ENCODE measurements at regions not wholly inside any gene's neighbourhood (a gene's known extent, or its start where the extent isn't known, plus 50 kb on each side); places are given as distances from the start of the nearest gene placed in this dataset.
"Not testable (repeated sequence)": the region's sequence is repeated elsewhere in the genome, so short reads cannot be mapped to it uniquely, and the experiment has no call there.

DNA sequence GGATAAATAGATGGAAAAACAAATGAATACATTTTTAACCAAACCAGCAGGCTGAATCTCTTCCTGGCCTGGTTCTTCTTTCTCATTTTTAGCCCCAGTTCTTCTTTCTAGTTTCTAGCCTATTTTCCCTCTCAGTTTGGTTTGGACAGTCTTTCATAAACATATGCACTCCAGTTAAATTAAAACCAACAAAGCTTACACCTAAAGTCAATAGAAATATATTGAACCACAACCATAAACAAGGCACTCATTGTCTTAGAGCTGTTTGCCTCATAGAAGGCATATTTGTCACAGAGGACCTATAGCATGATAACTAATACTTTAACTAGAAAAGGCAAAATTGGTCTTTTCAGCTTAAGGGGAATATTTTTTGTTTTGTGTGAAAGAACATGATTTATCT is 638.3 kb downstream of the NR2F1-AS1 start:
- no peak overlapping the region for H3K4me3 ChIP-seq
- TF ChIP-seq POLR2A (IDR thresholded peaks at IDR 0.05): no peak
- TF ChIP-seq, protein P1, sequence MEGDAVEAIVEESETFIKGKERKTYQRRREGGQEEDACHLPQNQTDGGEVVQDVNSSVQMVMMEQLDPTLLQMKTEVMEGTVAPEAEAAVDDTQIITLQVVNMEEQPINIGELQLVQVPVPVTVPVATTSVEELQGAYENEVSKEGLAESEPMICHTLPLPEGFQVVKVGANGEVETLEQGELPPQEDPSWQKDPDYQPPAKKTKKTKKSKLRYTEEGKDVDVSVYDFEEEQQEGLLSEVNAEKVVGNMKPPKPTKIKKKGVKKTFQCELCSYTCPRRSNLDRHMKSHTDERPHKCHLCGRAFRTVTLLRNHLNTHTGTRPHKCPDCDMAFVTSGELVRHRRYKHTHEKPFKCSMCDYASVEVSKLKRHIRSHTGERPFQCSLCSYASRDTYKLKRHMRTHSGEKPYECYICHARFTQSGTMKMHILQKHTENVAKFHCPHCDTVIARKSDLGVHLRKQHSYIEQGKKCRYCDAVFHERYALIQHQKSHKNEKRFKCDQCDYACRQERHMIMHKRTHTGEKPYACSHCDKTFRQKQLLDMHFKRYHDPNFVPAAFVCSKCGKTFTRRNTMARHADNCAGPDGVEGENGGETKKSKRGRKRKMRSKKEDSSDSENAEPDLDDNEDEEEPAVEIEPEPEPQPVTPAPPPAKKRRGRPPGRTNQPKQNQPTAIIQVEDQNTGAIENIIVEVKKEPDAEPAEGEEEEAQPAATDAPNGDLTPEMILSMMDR (IDR thresholded peaks at IDR 0.05): no peak
- TF ChIP-seq EP300 (IDR thresholded peaks at IDR 0.05): no peak
- no peaks in the 10 kb centered on the region for H3K27me3 ChIP-seq
- intact Hi-C loops (cut with DNase I): no loop called here
- no peak for DNase-seq
- no peak overlapping the region for H3K27ac ChIP-seq
- H3K9me3 ChIP-seq: no peaks in the 10 kb centered on the region
- no peaks in the 10 kb centered on the region for H3K36me3 ChIP-seq
- peaks cover 3% of the 10 kb centered on the region for H3K4me1 ChIP-seq (ENCODE audit: insufficient read depth)

DNA sequence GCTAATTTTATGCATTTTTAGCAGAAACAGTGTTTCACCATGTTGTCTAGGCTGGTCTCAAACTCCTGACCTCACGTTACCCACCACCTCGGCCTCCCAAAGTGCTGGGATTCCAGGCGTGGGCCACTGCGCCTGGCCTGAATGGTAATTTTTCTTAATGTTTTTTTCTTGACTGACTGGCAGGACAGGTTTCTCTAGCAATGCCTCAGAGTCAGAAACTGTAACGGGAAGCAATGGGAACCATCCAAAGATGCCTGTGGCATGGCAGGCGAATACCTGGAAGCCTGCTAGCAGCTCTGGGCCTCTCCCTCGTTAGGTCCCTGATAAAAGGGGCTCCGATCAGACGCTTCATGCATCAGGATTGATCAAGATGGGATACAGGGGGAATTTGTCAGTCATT is 639.2 kb downstream of the NR2F1-AS1 start:
- H3K36me3 ChIP-seq: no peaks in the 10 kb centered on the region
- TF ChIP-seq POLR2A (IDR thresholded peaks at IDR 0.05): no peak
- H3K27ac ChIP-seq: no peak overlapping the region
- intact Hi-C loops (cut with DNase I): no loop called here
- no peak overlapping the region for H3K4me3 ChIP-seq
- peaks cover 3% of the 10 kb centered on the region for H3K4me1 ChIP-seq (ENCODE audit: insufficient read depth)
- no peak for DNase-seq
- WGBS, 3 donors: 97 to 98% (median 98%) methylated on average over 9 of the region's 9 CpGs
- H3K9me3 ChIP-seq: no peaks in the 10 kb centered on the region
- H3K27me3 ChIP-seq: no peaks in the 10 kb centered on the region

DNA sequence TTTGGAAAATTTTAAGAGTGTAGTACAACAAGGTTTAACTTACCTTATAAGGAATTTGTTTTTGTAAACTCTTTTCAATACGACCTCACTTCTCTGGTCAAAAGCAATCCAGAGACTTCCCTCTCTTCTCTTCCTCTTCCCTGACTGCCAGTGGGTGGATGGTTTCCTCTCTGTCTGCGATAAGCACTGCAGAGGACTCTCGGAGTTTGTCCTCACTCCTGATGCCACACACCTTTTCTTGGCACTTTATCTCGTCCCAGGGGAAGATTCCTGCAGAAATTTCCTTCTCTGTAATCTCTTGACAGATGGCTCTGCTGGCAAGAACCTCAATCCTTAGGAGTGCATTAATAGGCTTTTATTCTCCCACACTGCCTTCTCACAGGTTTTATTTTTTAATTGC is 641.6 kb downstream of the NR2F1-AS1 start:
- 2 to 7% (median 4%) methylated on average over 4 of the region's 4 CpGs for WGBS, 3 donors
- no peak overlapping the region for H3K4me3 ChIP-seq
- intact Hi-C loops (cut with DNase I): no loop called here
- DNase-seq: no peak
- H3K27ac ChIP-seq: no peak overlapping the region
- H3K36me3 ChIP-seq: no peaks in the 10 kb centered on the region
- no peaks in the 10 kb centered on the region for H3K27me3 ChIP-seq
- peaks cover 2% of the 10 kb centered on the region for H3K4me1 ChIP-seq (ENCODE audit: insufficient read depth)
- H3K9me3 ChIP-seq: no peaks in the 10 kb centered on the region
- TF ChIP-seq POLR2A (IDR thresholded peaks at IDR 0.05): no peak
- no peak for TF ChIP-seq EP300 (IDR thresholded peaks at IDR 0.05)

DNA sequence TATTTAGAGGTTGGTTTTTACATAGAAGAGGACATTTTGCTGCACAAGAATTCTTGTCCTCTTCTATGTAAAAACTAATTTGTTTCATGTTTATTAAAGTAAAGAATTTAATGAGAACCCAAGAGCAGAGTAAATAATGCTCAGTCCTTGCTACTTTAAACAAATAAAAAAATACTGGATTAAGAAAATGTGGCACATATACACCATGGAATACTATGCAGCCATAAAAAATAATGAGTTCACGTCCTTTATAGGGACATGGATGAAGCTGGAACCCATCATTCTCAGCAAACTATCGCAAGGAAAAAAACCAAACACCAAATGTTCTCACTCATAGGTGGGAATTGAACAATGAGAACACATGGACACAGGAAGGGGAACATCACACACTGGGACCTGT is 643.6 kb downstream of the NR2F1-AS1 start:
- H3K27me3 ChIP-seq; DNase-seq; intact Hi-C loops (cut with DNase I); H3K36me3 ChIP-seq; H3K4me1 ChIP-seq (ENCODE audit: insufficient read depth); H3K27ac ChIP-seq; H3K4me3 ChIP-seq; H3K9me3 ChIP-seq: not testable (repeated sequence)
- 71 to 92% (median 80%) methylated on average over 2 of the region's 2 CpGs for WGBS, 3 donors

DNA sequence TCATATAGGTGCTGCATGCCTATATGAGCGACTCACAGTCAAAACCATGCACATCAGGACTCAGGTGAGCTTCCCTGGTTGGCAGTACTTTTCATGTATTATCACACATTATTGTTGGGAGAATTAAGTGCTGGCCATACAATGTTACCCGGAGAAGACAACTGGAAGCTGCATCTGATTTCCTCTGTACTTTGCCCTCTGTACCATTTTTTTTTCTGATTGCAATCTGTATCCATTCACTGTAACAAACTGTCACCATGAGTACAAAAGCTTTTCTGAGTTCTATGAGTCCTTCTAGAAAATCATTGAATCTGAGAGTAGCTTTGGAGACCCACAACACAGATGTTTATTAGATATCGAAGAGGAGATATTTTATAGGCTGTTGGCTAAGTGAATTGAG is 651.0 kb downstream of the NR2F1-AS1 start:
- intact Hi-C loops (cut with DNase I): no loop called here
- Histone ChIP-seq H3K27me3 (no peaks in the 10 kb centered on the region), H3K36me3 (no peaks in the 10 kb centered on the region), H3K4me3 (no peak overlapping the region), H3K27ac (no peak overlapping the region), H3K4me1 (ENCODE audit: insufficient read depth) (no peaks in the 10 kb centered on the region), H3K9me3 (no peaks in the 10 kb centered on the region)
- TF ChIP-seq POLR2A (IDR thresholded peaks at IDR 0.05): no peak
- TF ChIP-seq, protein P1 (IDR thresholded peaks at IDR 0.05): no peak
- no peak for TF ChIP-seq EP300 (IDR thresholded peaks at IDR 0.05)
- WGBS, 3 donors: 94 to 96% (median 94%) methylated on average over 3 of the region's 3 CpGs
- DNase-seq: no peak

DNA sequence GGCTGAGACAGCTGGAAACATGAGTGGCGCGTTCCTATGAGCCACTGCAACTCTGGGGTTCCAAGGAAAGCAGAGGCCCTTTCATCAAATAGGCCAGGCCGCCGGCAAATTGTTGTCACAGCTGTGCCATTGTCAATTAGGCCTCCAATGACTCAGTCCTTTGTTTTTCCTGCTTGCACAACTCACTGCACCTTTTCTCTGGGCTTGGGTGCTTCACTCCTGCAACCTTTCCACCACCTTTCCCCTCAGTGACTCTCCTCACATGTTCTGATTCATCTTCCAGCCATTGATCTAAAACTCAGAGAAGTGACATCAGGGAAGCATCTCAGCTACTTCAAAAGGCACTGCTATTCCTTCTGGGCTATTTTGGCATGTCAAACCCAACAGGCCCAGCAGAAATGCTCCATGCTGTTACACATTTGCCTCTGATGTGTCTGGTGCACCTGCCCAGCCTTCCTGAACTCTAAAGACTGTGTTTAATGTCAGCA is 653.7 kb downstream of the NR2F1-AS1 start:
- no peaks in the 10 kb centered on the region for H3K36me3 ChIP-seq
- TF ChIP-seq, protein P1 (IDR thresholded peaks at IDR 0.05): no peak
- no peak for TF ChIP-seq EP300 (IDR thresholded peaks at IDR 0.05)
- no peak for TF ChIP-seq POLR2A (IDR thresholded peaks at IDR 0.05)
- intact Hi-C loops (cut with DNase I): no loop called here
- H3K4me1 ChIP-seq (ENCODE audit: insufficient read depth): no peaks in the 10 kb centered on the region
- H3K27me3 ChIP-seq: no peaks in the 10 kb centered on the region
- H3K27ac ChIP-seq: no peak overlapping the region
- no peak overlapping the region for H3K4me3 ChIP-seq
- DNase-seq: no peak
- whole genome bisulfite sequencing, 3 donors: 84 to 92% (median 89%) methylated on average over 4 of the region's 4 CpGs
- H3K9me3 ChIP-seq: no peaks in the 10 kb centered on the region
